HK-2 (cell line): ENCODE measurements at regions not wholly inside any gene's neighbourhood (a gene's known extent, or its start where the extent isn't known, plus 50 kb on each side); places are given as distances from the start of the nearest gene placed in this dataset.

Experiments
- DNase-seq: peaks from one replicate; pipeline ENCODE4 v3.0.0-alpha.2; 2018; ENCODE audit not compliant: unreplicated experiment

GRCh38 chr12:87930033-87930432 lies 99.2 kb downstream of the C12orf50 start:
- no peak for DNase-seq

GRCh38 chr12:87929346-87929745 lies 99.9 kb downstream of the C12orf50 start:
- DNase-seq, result no peak

- no peak for DNase-seq
Measured at GRCh38 chr12:87928031-87928430, 101.2 kb downstream of the C12orf50 start.

- no peak for DNase-seq
Measured at GRCh38 chr12:87925021-87925420, 104.2 kb downstream of the C12orf50 start.

GRCh38 chr12:87924149-87924548 lies 105.1 kb downstream of the C12orf50 start:
- no peak for DNase-seq

- DNase-seq, result no peak
Measured at GRCh38 chr12:87923361-87923760, 105.8 kb downstream of the C12orf50 start.

- DNase-seq, result no peak
Measured at GRCh38 chr12:87922736-87923135, 106.5 kb downstream of the C12orf50 start.

GRCh38 chr12:87921621-87922020 lies 107.6 kb downstream of the C12orf50 start:
- no peak for DNase-seq

- no peak for DNase-seq
Measured at GRCh38 chr12:87920139-87920538, 109.1 kb downstream of the C12orf50 start.

- DNase-seq, result no peak
Measured at GRCh38 chr12:87901457-87901856, 127.7 kb downstream of the C12orf50 start.

- no peak for DNase-seq
Measured at GRCh38 chr12:87897662-87898061, 131.5 kb downstream of the C12orf50 start.

- DNase-seq, result no peak
Measured at GRCh38 chr12:87883806-87884205, 145.4 kb downstream of the C12orf50 start.

GRCh38 chr12:87879141-87879540 lies 150.1 kb downstream of the C12orf50 start:
- DNase-seq, result no peak

- DNase-seq, result no peak
Measured at GRCh38 chr12:87870493-87871460, 158.4 kb downstream of the C12orf50 start.

- no peak for DNase-seq
Measured at GRCh38 chr12:87870061-87870460, 159.1 kb downstream of the C12orf50 start.

GRCh38 chr12:87866578-87867292 lies 162.5 kb downstream of the C12orf50 start:
- DNase-seq, result no peak

- DNase-seq, result no peak
Measured at GRCh38 chr12:87861791-87862190, 167.4 kb downstream of the C12orf50 start.

- no peak for DNase-seq
Measured at GRCh38 chr12:87853448-87854003, 175.7 kb downstream of the C12orf50 start.

- no peak for DNase-seq
Measured at GRCh38 chr12:87849074-87849473, 180.1 kb downstream of the C12orf50 start.

- no peak for DNase-seq
Measured at GRCh38 chr12:87848248-87848868, 180.8 kb downstream of the C12orf50 start.

- DNase-seq, result no peak
Measured at GRCh38 chr12:87847147-87847546, 182.1 kb downstream of the C12orf50 start.

- DNase-seq, result no peak
Measured at GRCh38 chr12:87846045-87846444, 183.2 kb downstream of the C12orf50 start.
